AG08396 (cell line): ENCODE measurements at regions not wholly inside any gene's neighbourhood (a gene's known extent, or its start where the extent isn't known, plus 50 kb on each side); places are given as distances from the start of the nearest gene placed in this dataset.

Experiments used
- DNase-seq: peaks from one replicate; pipeline ENCODE4 v3.0.0; 2012; ENCODE audit warnings: low spot score, mixed read lengths

DNA sequence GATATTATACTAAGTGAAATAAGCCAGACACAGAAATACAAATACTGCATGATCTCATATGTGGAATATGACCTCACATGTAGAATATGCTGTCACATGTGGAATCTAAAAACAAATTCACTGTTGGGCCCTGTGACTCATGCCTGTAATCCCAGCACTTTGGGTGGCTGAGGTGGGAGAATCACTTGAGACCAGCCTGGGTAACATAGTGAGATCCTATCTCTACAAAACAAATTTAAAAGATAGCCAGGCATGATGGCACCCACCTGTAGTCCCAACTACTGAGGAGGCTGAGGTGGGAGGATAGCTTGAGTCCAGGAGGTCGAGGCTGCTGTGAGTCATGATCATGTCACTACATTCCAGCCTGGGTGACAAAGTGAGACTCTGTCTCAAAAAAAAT, 160.3 kb downstream of the PTEN start:
- DNase-seq = no peak

DNA sequence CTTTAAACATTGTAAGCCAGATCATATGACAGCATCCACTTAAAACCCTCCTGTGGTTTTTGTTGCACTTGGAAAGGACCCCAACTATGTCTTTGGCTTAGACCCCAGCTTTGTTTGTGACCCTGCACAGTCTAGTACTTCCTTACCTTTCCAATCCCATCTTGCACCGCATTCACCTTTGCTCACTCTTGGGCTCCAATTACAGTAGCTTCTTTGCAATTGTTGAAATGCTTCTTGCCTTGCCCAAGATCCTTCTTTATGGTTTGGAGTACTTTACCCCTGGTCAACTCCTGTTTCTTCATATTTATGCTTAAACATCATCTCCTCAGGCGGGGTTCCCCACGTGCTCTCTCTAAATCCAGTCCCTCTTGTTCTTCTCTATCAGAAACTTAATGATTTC, 162.6 kb downstream of the PTEN start:
- no peak for DNase-seq

DNA sequence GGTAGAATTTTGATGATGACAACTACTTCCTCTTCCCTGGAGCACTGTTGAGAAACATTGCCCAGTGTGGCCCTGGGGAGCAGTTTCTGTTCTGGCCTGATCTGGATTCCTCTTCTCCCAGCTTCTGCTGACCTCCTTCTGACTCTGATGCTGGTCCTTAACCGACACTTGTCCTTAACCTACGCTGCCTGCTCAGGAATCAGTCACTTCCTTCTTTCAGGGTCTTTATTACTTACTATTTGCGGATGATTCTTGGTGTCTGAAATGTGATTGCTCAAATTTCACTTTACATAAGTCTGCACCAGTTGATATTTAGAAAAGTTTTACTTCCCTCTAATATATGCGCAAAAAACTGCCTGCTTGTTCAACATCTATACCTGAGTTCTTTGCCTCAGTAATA, 164.1 kb downstream of the PTEN start:
- DNase-seq = no peak

DNA sequence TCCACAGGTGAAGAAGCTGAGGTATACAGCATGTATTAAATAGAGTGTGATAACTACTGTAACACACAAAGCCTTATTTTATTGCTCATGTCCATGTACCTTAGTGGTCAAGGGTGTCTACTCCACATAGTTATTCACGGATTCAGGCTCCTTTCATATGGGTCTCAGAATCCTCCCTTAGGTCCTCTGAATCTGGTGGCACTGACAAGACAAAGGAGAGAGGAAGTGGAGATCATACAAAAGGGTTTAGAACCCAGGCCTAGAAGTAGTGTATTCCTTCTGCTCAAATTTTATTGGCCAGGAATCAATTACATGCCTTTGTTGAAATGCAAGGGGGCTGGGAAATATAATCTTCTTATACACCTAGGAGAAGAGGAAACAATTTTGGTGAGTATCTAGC, 164.6 kb downstream of the PTEN start:
- DNase-seq = no peak

DNA sequence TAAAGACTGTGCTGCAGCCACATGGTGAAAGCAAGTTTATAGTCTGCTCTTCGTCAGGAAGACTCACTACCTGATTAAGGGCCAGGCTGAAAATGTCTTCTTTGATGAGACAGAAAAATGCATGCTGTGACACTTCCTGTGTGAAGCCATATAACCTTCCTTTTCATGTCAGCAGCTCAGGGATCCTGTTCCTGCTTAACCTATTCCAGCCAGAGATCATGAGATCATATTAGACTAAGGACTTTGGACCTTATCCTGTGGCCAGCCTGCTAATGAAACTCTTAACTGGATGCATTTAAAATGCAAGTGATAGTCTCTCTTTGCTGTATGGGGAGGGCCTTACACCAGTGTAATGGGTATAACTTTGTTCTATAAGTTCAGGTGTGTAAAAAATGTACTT, 165.2 kb downstream of the PTEN start:
- no peak for DNase-seq

DNA sequence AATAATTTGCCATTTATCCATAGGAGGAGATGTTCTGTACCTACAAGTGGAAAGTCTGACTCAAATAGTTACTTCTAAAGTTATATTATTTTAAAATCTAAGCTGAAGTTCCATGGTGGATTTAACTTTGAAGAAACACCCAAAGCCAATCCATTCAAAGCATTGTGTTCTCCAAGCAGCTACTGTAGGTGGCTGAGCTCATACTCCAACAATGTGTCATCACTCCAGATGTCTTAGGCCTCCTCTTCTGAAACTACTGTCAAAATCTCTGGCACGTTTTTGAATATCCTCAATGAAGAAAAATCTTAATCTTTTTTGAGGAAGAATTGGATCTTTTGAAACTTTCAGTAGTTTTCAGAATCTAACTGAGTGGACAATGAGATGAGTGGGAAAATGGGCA, 169.1 kb downstream of the PTEN start:
- DNase-seq = peak; percentile 48

DNA sequence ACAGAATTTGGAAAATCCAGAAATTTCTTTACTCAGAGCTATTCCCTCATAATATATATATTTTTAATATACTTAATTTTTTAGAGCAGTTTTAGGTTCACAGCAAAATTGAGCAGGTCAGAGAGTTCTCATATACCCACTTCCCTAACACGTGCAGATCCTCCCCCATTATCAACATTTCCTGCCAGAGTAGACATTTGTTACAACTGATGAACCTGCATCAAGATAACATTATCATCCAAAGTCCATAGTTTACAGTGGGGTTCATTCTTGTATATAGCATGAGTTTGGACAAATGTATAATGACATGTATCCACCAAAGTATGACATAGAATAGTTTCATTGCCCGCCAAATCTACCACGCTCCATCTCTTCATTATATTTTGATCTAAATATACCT, 170.0 kb downstream of the PTEN start:
- DNase-seq = no peak

DNA sequence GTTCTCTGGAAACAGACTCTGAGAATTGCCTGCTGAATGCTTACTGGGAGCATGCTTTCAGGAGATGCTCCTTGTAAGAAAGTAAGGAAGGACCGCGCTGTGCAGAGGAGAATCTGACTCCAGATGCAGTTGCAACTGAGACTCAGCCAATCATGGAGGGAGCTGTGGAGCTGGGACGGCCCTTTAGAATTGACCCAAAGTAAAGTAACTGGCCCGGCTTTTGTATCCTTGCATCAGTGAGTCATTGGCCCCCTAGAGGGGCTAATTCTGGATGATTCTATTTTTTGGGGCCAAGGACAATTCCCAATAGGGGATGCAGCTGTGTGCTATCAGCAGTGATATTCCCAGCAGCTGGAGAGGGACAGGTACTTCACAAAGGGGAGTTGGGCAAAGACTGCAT, 170.4 kb downstream of the PTEN start:
- DNase-seq = no peak

DNA sequence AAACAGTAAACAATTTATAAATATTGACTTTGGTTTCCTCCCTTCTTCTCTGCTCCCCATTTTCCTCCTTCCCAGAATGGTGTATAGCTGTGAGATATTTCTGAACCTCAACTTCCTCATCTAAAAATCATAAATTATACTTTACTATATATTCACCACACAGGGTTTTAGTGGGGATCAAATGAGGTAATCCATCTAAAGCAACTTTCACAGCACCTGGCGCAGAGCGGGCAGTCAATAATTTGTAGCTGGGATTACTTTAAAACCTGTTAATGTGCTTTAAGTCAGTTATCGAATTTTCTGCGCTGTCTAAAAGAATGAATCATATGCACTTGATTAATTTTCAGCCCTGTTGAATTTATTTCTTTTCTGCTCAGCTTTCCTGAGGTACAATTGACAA, 172.7 kb downstream of the PTEN start:
- no peak for DNase-seq

DNA sequence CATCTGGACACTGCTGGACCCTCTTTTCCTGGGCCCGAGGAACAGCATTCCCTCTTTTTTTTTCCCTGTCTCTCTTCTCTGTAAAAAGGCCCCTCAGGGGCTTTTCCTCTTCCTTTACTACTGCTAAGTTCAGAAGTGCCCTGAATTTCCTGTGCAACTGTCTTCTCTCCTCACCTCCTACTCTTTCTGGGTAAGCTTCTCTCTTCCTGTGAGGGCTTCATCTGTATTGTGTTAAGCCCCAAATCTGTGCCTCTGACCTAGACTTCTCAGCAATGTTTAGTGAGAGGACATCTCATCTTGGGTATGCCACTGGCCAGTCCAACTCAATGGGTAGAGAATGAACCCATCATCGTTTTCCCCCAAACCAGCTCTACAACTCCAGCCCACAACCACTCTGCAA, 174.2 kb downstream of the PTEN start:
- no peak for DNase-seq

DNA sequence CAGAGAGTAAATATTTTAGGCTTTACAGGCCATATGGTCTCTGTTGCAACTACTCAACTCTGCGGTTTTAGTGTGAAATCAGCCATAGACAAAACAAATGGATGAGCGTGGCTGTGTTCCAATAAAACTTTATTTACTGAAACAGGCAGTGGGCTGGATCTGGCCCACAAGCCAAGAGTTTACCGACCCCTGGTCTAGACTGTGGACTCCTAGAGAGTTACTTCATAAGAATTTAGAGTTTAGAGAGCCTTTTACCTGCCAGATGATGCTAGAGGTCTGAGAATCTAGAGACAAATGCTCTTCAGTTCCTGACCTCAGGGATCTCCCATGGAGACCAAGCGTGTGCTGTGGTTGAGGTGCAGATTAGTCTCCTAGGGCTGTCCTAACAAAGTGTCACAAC, 174.8 kb downstream of the PTEN start:
- no peak for DNase-seq

DNA sequence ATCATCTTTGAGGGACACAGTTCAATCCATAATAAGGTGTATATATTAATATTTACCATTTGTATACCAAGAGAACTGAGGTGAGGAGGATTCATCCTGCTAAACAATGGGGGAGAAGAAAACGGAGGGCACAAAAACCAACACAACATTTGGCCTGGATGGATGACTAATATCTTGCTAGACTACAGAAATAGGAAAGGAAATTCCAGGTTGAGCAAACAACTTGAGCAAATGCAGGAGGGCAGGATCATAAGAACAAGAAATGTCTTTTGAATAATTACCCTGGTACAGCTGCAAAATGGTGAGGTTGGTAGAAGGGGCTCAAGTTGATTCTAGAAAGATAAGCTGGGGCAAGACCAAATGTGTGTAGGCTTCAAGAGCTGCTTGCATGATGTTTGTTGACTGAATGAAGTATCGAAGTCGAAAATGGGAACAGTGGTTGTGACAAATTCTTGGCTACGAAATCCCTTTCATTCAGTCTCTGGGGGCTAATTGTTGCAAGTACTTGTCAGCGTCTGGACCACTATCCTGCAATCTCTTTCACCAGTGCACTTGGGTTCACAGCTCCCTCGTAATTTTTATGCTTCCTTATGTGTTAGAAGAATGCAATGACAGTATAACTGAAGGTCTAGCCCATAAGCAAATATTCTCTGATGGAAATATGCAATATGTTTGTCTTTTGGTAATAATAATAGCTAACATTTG, 176.2 kb downstream of the PTEN start:
- no peak for DNase-seq

DNA sequence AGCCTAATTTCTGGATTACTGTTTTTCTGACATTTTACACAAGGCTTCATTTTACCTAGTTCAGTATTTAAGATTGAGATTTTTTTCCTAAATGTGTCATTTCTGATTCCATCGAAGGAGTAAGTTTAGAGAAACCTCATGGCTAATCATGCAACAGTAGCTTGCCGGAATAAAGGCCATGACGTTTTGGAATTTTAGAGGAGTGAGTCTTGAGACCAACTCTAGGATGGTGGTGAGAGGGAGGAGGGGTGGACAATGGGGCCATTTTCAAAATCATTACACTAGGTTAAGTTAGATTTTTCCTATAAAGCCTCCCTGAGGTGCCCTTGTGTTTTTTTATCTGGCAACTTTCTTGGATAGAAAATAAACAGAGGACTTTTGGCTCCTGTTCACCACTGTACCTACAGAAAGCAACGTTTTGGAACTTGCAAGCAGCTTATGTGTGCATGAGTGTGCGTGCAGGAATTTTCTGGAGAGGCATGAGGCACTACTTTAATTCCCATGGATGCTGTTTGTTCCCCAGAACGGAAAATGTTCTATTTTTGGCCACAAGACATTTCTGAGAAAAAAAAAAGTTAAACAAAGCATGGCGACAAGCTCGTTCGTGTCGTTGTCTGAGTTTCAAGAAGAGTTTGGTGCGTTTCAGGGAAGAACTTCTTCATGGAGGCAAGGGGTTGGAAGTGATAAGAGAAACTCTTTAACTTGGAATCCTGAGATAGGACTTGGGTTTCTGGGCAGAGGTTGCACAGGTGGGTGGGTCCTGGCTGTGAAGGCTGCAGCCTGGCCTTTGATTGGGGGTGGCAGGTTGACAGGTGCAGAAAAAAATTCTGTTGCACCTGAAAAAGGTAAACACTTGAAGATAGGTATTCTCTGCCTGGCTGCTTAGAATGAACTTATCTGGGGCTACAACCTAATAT, 178.1 kb downstream of the PTEN start:
- no peak for DNase-seq

DNA sequence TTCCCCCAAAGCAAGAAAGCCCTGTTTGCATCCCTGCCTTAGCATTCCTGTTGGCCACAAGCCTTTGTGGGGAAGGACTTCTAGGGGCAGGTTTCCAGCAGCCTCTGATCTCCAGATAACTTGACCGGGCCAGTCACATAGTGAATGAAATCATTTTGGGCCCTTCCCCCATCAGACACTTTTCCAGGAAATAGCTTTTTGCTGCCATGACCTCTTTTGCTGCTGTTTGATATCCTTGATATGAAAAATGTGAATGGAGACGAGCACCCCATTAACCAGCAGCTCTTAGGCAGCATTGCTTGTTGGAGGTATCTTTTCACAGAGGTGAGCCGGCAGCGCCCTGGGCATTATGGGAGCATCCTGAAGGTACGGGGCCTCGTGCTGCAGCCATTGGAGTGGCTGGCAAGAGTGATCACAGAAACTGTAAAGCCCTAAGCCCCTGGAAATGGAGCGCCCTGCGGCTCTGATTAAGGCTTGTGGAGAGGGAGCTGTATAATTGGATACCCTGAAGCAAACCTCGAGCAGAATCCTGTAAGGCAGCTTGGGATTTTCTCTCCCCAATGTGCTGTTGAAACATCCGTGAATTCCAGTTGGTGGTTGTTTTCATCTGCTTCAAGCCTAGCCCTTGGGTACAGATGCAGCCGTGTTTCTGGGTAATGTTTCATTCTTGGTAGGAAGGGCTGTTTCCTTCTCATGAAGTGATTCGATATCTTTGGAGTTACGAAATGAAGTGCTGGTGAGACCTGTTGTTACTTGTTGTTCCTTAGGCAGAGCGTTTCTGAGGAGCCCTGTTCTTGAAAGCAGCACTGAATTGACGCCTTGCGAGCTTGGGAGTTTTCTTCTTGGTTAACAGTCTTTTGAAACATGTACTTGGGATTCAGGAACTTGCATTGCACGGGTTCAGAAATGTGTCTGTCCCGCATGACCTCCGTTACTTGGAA, 179.0 kb downstream of the PTEN start:
- peak; percentile 30 for DNase-seq

DNA sequence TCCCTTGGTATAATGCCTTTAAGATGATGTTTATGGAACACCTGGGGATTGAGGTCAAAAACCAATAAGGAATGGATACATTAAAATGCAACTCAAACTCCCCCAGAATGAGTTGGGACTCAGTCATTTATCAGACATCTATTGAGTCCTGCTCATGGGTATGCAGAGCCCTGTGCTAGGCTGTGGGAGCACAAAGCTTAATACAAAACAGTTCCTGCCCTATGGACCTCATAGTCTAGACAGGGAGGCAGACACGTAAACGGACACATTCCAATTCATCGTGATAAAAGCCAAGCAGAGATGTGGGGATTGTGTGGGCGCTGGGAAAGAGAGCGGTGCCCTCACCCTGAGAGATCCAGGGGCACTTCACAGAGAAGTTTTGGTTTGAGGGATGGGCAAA, 181.7 kb downstream of the PTEN start:
- DNase-seq = no peak

DNA sequence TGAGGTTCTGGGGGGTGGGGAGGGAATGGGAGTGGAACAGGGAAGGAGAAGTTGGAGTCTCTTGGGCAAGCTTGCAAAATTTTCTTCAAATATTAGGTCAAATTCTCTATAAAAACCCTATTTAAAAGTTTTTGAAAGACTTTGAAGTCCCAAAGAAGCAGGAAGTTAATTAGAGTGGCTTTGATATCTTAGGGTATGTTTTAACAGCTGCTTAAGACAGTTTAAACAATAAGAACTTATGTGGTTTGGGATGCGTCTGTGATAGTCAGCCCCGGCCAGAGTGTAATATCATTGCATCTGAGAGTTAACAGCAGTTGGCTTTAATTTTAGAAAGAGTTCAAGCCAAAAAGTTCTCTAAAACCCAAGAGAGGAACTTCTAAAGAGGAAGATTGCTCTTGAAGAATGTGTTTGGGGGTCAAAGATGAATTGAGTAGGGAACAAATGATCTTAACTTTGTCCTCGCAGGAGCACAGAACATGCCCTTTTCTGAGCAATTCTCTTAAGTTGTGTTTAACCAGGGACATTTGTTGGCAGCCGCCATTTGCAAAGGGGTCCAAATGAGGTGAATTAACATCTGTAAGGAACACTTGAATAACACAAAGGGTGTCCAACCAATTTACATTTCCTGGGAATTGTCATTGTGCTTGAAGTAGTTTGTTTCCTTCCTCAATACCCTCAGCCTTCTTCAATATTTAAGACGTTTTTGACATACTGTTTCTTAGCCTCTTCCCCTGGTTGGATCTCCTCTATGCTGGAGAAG, 182.4 kb downstream of the PTEN start:
- DNase-seq = no peak

DNA sequence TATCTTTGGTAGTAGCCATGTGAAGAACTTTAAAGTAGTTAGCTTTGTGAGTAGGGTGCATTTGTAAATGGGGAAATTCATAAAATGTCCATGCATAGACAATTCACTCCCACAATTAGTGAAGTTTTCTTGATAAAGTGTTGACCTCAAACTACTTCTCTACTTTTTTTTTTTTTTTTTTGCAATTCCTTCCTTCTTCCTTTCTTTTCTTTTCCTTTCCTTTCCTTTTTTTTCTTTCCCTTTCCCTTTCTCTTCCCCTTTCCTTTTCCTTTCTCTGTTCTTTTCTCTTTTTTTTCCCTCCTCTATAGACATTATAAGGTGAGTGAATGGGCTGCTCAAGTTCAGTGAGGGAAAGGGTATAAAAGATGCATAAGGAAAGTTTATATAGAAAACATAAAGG, 184.2 kb downstream of the PTEN start:
- no peak for DNase-seq

DNA sequence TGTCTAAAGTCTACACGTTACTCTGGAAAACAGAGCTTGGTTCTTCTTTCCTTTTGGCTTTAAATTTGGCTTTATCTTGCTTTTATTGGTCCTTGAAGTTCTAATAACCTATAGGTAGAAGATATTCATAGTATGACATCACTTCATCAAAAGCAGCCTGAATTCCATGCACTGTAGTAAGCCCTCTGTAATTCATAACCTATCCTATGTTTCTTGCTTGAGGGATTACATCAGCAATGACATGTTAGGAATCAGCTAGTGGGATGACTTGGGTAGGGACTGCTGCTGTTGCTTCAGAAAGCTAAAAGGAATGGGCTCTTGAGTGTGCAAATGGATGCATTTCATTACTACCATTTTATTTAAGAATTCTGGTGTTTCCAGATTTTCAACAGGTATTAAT, 184.9 kb downstream of the PTEN start:
- DNase-seq = no peak

DNA sequence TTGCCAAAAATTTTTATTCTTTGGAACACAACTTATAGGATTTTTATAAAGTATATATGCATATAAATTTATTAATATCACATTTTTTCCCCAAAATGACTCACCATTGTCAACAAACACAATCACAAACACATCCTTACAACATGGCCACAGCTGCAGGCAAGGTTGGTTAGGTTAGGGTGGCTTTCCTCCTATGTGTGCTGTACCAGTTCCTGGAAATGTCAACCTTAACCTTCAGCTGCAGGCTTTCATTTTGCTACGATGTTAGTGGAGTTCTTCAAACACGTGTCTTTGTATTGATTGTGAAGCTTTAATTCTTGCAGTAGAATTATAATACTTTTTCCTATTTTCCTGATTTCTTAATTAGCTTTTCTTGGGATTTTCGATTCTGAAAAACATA, 185.8 kb downstream of the PTEN start:
- DNase-seq = no peak

DNA sequence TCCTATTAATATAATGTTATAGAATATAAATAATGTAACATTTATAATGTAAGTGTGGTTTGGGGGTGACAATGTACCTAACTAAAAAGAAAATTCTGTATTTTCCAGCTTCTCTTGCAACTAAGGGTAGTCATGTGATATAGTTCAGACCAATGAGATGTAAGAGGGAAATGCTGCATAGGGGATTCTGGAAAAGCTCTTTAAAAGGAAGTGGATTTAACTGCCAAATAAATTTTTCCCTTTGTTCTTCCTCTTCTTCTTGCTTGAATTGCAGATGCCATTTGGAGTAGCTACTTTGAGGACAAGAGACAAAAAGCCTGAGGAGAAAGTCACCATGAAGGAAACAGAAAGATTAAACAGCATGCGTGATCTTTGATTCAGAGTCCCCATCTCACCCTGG, 194.3 kb downstream of the PTEN start:
- no peak for DNase-seq

DNA sequence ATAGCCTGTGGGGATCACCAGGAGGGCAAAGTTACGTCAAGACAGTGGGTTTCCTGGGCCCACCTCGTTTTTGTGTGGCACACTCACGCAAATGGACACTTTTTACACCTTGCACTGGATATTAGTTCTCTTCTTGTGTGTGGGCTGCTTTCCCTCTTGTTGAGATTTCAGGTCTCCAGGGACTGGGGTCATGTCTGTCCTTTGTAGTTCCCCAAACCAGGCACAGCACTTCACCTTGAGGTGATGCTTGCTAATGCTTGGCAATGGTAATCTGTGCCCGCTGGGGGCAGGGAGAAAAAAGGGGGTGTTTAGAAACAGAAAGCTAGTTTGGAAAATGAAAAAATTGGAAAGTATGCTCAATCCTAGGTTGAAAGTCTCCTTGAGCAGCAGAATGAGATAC, 195.3 kb downstream of the PTEN start:
- DNase-seq = no peak

DNA sequence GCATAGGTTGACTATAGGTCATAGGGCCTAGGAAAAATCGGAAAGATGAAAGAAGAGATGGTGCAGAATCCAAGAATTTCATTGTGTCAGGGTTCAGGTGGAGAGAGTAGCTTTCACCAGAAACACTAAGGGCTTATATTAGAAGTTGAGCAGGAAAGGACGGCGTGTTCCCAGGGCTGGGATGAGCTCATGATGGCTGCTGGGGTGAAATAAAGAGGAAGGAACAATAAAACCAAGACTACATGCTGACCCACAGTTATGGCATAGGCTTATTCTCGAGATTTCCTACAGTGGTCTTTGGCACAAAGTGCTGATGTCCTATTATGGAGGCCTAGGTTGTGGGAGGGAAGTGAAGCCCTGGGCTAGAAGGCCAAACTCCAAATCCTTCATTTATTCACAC, 195.8 kb downstream of the PTEN start:
- no peak for DNase-seq
